GM13976 (cell line): ENCODE measurements at regions not wholly inside any gene's neighbourhood (a gene's known extent, or its start where the extent isn't known, plus 50 kb on each side); places are given as distances from the start of the nearest gene placed in this dataset.
A peak's percentile ranks its signal among the peaks of the same experiment; 100 is the strongest.
"Not testable (repeated sequence)": the region's sequence is repeated elsewhere in the genome, so short reads cannot be mapped to it uniquely, and the experiment has no call there.

Experiments
- DNase-seq: peaks from one replicate; pipeline ENCODE4 v3.0.0; 2012; ENCODE audit warnings: low spot score
- CTCF ChIP-seq: IDR thresholded peaks from 2 replicates; pipeline ENCODE4 v1.5.1; 2012; ENCODE audit warnings: borderline replicate concordance, mild to moderate bottlenecking; ENCODE audit not compliant: insufficient read depth; ENCODE audit errors: extremely low read depth, missing control alignments, control extremely low read depth
- in situ Hi-C: fragments of 300-500 bp; cut with MboI; formaldehyde crosslinking; loops from one replicate; pipeline ENCODE4 v1.12.0; 2022; ENCODE audit warnings: low sequenced_read_pairs, mixed read lengths, inconsistent platforms; ENCODE audit not compliant: unreplicated experiment

- in situ Hi-C loops: no loop called here
- DNase-seq: no peak
These were observed 232.8 kb downstream of the NR2F1-AS1 start for GRCh38 chr5:93348231-93348630.

GRCh38 chr5:93346850-93347249, 234.2 kb downstream of the NR2F1-AS1 start:
- DNase-seq, in situ Hi-C loops: not testable (repeated sequence)

More at GRCh38 chr5:93348231-93348630, 232.8 kb downstream of the NR2F1-AS1 start:
- no peak for TF ChIP-seq CTCF

- no peak for TF ChIP-seq CTCF
- no peak for DNase-seq
- in situ Hi-C loops: no loop called here
These were observed 234.7 kb downstream of the NR2F1-AS1 start for GRCh38 chr5:93346301-93346700.

GRCh38 chr5:93343570-93343969, 237.4 kb downstream of the NR2F1-AS1 start:
- in situ Hi-C loops: no loop called here
- TF ChIP-seq CTCF: no peak

GRCh38 chr5:93342563-93343061, 238.4 kb downstream of the NR2F1-AS1 start:
- no peak for TF ChIP-seq CTCF
- DNase-seq: peak; percentile 67
- in situ Hi-C loops: no loop called here

More at GRCh38 chr5:93343570-93343969, 237.4 kb downstream of the NR2F1-AS1 start:
- DNase-seq: no peak

GRCh38 chr5:93340881-93341280, 240.1 kb downstream of the NR2F1-AS1 start:
- no peak for DNase-seq
- no peak for TF ChIP-seq CTCF
- in situ Hi-C loops: no loop called here

- in situ Hi-C loops: no loop called here
- no peak for TF ChIP-seq CTCF
- DNase-seq: no peak
These were observed 243.9 kb downstream of the NR2F1-AS1 start for GRCh38 chr5:93337138-93337537.
